Sigmoid colon (tissue), 6 donors: ENCODE measurements at regions not wholly inside any gene's neighbourhood (a gene's known extent, or its start where the extent isn't known, plus 50 kb on each side); places are given as distances from the start of the nearest gene placed in this dataset.

Experiments
- DNase-seq: peaks from one replicate; pipeline ENCODE4 v3.0.0-alpha.2; 2019
- H3K27ac ChIP-seq, 4 donors: fragments of 200-600 bp; sonication (generic); one replicate each; pipeline ENCODE4 v1.5.1; 2016 to 2019; ENCODE audit warnings: mild to moderate bottlenecking in 1 of 4
- H3K27me3 ChIP-seq, 3 donors: fragments of 200-600 bp; sonication (generic); one replicate each; pipeline ENCODE4 v1.5.1; 2019; ENCODE audit warnings: mild to moderate bottlenecking in 1 of 3
- H3K36me3 ChIP-seq, 4 donors: fragments of 200-600 bp; sonication (generic); one replicate each; pipeline ENCODE4 v1.5.1; 2016 to 2019
- H3K4me1 ChIP-seq, 4 donors: fragments of 200-600 bp; sonication (generic); one replicate each; pipeline ENCODE4 v1.5.1; 2017 to 2019
- H3K4me3 ChIP-seq, 4 donors: fragments of 200-600 bp; sonication (generic); one replicate each; pipeline ENCODE4 v1.5.1; 2017 to 2019; ENCODE audit warnings: mild to moderate bottlenecking in 2 of 4, moderate library complexity in 1 of 4
- H3K9me3 ChIP-seq, 4 donors: fragments of 200-600 bp in 3 of 4; sonication (generic) in 3 of 4; one replicate each; pipeline versions ENCODE4 v1.5.1 to v1.6.1; 2013 to 2019
- CTCF ChIP-seq, 4 experiments: fragments of 450-650 bp in 3 of 4; fragments of 200-600 bp in 1 of 4; IDR thresholded peaks; one replicate each; pipeline ENCODE4 v1.5.1; 2016 to 2019; ENCODE audit warnings: antibody characterized with exemption in 4 of 4, mild to moderate bottlenecking in 3 of 4, moderate library complexity in 2 of 4
- EP300 ChIP-seq, 4 donors: sonication (generic); formaldehyde crosslinking; IDR thresholded peaks; one replicate each; pipeline ENCODE4 v1.6.1; 2017; ENCODE audit warnings: antibody characterized with exemption in 4 of 4
- POLR2A ChIP-seq, 2 donors: fragments of 450-650 bp; IDR thresholded peaks; one replicate each; pipeline ENCODE4 v1.6.1; 2016; ENCODE audit warnings: antibody characterized with exemption in 2 of 2, mild to moderate bottlenecking in 2 of 2, moderate library complexity in 2 of 2
- POLR2AphosphoS5 ChIP-seq, 4 donors: sonication (generic); formaldehyde crosslinking; IDR thresholded peaks; one replicate each; pipeline ENCODE4 v1.6.1; 2017; ENCODE audit warnings: antibody characterized with exemption in 4 of 4
- WGBS, 2 donors: extraction: QIAGEN DNeasy Blood & Tissue Kit; methylation state at CpG; one replicate each; pipeline ENCODE4 v1.1.7; 2013; 5-methylcytosine and 5-hydroxymethylcytosine counted together
- intact Hi-C: fragments of 100-400 bp; cut with DNase I; formaldehyde crosslinking; loops from one replicate; pipeline ENCODE4 v1.15.1; 2023
- donor health status: healthy with polysubstance abuse.
- donor health status: healthy.

DNA sequence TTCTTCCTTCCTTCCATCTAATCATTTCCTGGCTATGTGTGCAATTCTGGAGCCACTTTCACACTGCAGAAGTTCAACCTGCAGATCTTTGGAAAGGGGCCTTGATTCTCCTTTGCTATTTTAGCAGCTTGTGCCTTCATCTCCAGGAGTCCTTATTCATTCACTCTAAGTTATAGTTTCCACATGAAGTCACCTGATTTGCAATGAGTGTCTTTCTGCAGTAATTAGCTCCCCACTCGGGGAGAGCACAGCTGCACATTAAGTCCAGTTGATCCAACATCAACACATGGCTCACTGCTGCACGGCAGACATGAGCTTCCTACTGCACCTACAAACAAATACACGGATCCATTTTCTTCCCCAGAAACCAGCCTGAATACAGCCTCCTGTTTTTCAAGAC, 323.1 kb upstream of the TNP1 start:
- H3K27ac ChIP-seq = no peak overlapping the region
- H3K4me1 ChIP-seq = peaks cover 0 to 20% (median 3%) of the 10 kb centered on the region in 4 donors
- no peaks in the 10 kb centered on the region for H3K27me3 ChIP-seq
- 62 to 73% methylated on average over 3 of the region's 3 CpGs for WGBS, 2 donors
- no peak overlapping the region for H3K4me3 ChIP-seq
- H3K36me3 ChIP-seq = no peaks in the 10 kb centered on the region
- TF ChIP-seq CTCF (IDR thresholded peaks at IDR 0.05) = no peak
- TF ChIP-seq EP300 (IDR thresholded peaks at IDR 0.05) = no peak
- no peak for TF ChIP-seq POLR2AphosphoS5 (IDR thresholded peaks at IDR 0.05)
- no peak for TF ChIP-seq POLR2A (IDR thresholded peaks at IDR 0.05)
- no peaks in the 10 kb centered on the region for H3K9me3 ChIP-seq
- intact Hi-C loops = no loop called here
- DNase-seq = no peak

DNA sequence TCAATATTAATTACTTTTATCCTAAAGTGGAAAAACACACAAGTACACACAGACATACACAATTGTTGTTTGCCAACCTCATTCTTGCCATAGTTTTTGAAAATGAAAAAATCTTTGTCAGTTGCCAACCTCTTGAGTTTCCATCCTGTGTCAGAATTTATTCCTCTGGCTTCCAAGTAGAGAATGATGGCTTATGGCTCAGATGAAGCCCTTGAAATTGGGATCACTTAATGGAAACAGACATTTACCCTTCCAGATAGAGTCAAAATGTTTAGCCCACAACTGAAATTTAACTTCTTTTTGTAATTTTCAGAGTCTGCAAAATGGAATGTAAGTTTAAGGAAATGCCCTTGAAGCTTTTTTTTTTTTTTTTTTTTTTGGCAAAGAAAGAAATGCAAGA, 321.6 kb upstream of the TNP1 start:
- no peak overlapping the region for H3K4me3 ChIP-seq
- TF ChIP-seq CTCF (IDR thresholded peaks at IDR 0.05) (no peak), POLR2AphosphoS5 (IDR thresholded peaks at IDR 0.05) (no peak), POLR2A (IDR thresholded peaks at IDR 0.05) (no peak), EP300 (IDR thresholded peaks at IDR 0.05) (no peak)
- no peaks in the 10 kb centered on the region for H3K9me3 ChIP-seq
- H3K36me3 ChIP-seq = no peaks in the 10 kb centered on the region
- H3K27ac ChIP-seq = no peak overlapping the region
- DNase-seq = no peak
- no peaks in the 10 kb centered on the region for H3K27me3 ChIP-seq
- intact Hi-C loops = no loop called here
- H3K4me1 ChIP-seq = peaks cover 0 to 20% (median 3%) of the 10 kb centered on the region in 4 donors

- Histone ChIP-seq H3K36me3 (no peaks in the 10 kb centered on the region), H3K27ac (no peak overlapping the region), H3K27me3 (no peaks in the 10 kb centered on the region), H3K4me3 (no peak overlapping the region), H3K9me3 (no peaks in the 10 kb centered on the region), H3K4me1 (peaks cover 0 to 10% (median 3%) of the 10 kb centered on the region in 4 donors)
- TF ChIP-seq EP300 (IDR thresholded peaks at IDR 0.05) (no peak), POLR2A (IDR thresholded peaks at IDR 0.05) (no peak), CTCF (IDR thresholded peaks at IDR 0.05) (no peak), POLR2AphosphoS5 (IDR thresholded peaks at IDR 0.05) (no peak)
- no peak for DNase-seq
- 74 to 80% methylated on average over 2 of the region's 2 CpGs for WGBS, 2 donors
- intact Hi-C loops = no loop called here
Observed at GRCh38 chr2:217179854-217180253, 320.0 kb upstream of the TNP1 start.

GRCh38 chr2:217178341-217178740, 318.5 kb upstream of the TNP1 start:
- Histone ChIP-seq H3K27ac (no peak overlapping the region), H3K27me3 (no peaks in the 10 kb centered on the region), H3K4me1 (peaks cover 0 to 2% (median 0%) of the 10 kb centered on the region in 4 donors), H3K9me3 (no peaks in the 10 kb centered on the region), H3K4me3 (no peak overlapping the region), H3K36me3 (no peaks in the 10 kb centered on the region)
- no peak for DNase-seq
- intact Hi-C loops = no loop called here
- TF ChIP-seq EP300 (IDR thresholded peaks at IDR 0.05) (no peak), POLR2A (IDR thresholded peaks at IDR 0.05) (no peak), CTCF (IDR thresholded peaks at IDR 0.05) (no peak), POLR2AphosphoS5 (IDR thresholded peaks at IDR 0.05) (no peak)

DNA sequence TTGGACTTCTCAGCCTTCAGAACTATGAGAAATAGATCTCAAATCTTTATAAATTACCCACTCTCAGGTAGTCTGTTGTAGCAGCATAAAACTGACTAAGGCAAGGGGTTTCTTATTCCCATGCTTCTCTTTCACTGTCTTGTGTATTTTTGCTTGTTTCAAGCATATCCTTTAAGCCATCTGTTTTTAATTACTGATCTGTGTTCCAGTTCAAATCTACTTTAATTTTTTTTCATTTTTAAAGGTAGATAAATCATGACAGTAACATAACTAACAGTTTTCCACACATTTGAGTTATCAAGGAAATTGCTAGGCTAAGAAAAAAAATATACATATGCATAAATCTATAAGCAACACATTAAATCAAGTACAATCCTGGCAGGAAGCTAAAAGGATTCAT, 317.9 kb upstream of the TNP1 start:
- DNase-seq = no peak
- no peak overlapping the region for H3K27ac ChIP-seq
- no peaks in the 10 kb centered on the region for H3K4me1 ChIP-seq
- no peaks in the 10 kb centered on the region for H3K9me3 ChIP-seq
- H3K27me3 ChIP-seq = no peaks in the 10 kb centered on the region
- TF ChIP-seq CTCF (IDR thresholded peaks at IDR 0.05) (no peak), POLR2A (IDR thresholded peaks at IDR 0.05) (no peak), POLR2AphosphoS5 (IDR thresholded peaks at IDR 0.05) (no peak), EP300 (IDR thresholded peaks at IDR 0.05) (no peak)
- H3K4me3 ChIP-seq = no peak overlapping the region
- no peaks in the 10 kb centered on the region for H3K36me3 ChIP-seq
- intact Hi-C loops = no loop called here
